Endothelial cell (in vitro differentiated cells): ENCODE measurements at regions not wholly inside any gene's neighbourhood (a gene's known extent, or its start where the extent isn't known, plus 50 kb on each side); places are given as distances from the start of the nearest gene placed in this dataset.
"Not testable (repeated sequence)": the region's sequence is repeated elsewhere in the genome, so short reads cannot be mapped to it uniquely, and the experiment has no call there.

ENCODE experiments used
- DNase-seq: peaks from one replicate; pipeline ENCODE4 v3.0.0; 2021; ENCODE audit warnings: low spot score
- H3K27ac Mint-ChIP-seq: one replicate; pipeline ENCODE4 v1.8.0; 2021; ENCODE audit warnings: mixed read lengths, inconsistent platforms; ENCODE audit not compliant: unreplicated experiment
- H3K27me3 Mint-ChIP-seq: one replicate; pipeline ENCODE4 v1.8.0; 2021; ENCODE audit warnings: mild to moderate bottlenecking, moderate library complexity, mixed read lengths, inconsistent platforms; ENCODE audit not compliant: unreplicated experiment
- H3K36me3 Mint-ChIP-seq: one replicate; pipeline ENCODE4 v1.8.0; 2021; ENCODE audit warnings: mild to moderate bottlenecking, low read depth, mixed read lengths, inconsistent platforms; ENCODE audit not compliant: unreplicated experiment
- H3K4me1 Mint-ChIP-seq: one replicate; pipeline ENCODE4 v1.8.0; 2021; ENCODE audit warnings: mild to moderate bottlenecking, mixed read lengths, inconsistent platforms; ENCODE audit not compliant: unreplicated experiment
- H3K4me3 Mint-ChIP-seq: one replicate; pipeline ENCODE4 v1.8.0; 2021; ENCODE audit warnings: mild to moderate bottlenecking, mixed read lengths, inconsistent platforms; ENCODE audit not compliant: unreplicated experiment
- H3K9me3 Mint-ChIP-seq: one replicate; pipeline ENCODE4 v1.8.0; 2021; ENCODE audit warnings: mixed read lengths, inconsistent platforms; ENCODE audit not compliant: unreplicated experiment
- TF ChIP-seq, protein P1 (sequence below): fragments of 200-600 bp; sonication (generic); IDR thresholded peaks from one replicate; pipeline ENCODE4 v1.5.0; 2021; ENCODE audit warnings: antibody characterized with exemption; ENCODE audit not compliant: unreplicated experiment

DNA sequence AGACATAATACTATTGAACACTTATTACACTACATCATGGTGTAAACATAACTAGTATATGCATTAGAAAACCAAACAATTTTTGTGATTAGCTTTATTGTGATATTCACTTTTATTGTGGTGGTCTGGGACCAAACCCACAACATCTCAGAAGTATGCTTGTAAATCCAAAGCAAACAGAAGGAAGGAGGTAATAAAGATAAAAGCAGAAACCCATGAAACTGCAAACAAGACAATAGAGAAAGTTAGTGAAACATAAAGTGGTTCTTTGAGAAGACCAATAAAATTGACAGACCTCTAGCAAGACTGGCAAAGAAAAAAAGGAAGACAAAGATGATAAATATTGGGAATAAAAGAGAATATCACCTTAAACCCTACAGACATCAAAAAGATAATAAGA, 268.3 kb downstream of the RPAP3 start:
- Mint-ChIP-seq H3K27ac (no peak overlapping the region), H3K4me1 (no peaks in the 10 kb centered on the region), H3K9me3 (no peaks in the 10 kb centered on the region), H3K27me3 (no peaks in the 10 kb centered on the region), H3K4me3 (no peak overlapping the region), H3K36me3 (no peaks in the 10 kb centered on the region)
- DNase-seq = no peak
- TF ChIP-seq, protein P1, sequence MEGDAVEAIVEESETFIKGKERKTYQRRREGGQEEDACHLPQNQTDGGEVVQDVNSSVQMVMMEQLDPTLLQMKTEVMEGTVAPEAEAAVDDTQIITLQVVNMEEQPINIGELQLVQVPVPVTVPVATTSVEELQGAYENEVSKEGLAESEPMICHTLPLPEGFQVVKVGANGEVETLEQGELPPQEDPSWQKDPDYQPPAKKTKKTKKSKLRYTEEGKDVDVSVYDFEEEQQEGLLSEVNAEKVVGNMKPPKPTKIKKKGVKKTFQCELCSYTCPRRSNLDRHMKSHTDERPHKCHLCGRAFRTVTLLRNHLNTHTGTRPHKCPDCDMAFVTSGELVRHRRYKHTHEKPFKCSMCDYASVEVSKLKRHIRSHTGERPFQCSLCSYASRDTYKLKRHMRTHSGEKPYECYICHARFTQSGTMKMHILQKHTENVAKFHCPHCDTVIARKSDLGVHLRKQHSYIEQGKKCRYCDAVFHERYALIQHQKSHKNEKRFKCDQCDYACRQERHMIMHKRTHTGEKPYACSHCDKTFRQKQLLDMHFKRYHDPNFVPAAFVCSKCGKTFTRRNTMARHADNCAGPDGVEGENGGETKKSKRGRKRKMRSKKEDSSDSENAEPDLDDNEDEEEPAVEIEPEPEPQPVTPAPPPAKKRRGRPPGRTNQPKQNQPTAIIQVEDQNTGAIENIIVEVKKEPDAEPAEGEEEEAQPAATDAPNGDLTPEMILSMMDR = no peak

DNA sequence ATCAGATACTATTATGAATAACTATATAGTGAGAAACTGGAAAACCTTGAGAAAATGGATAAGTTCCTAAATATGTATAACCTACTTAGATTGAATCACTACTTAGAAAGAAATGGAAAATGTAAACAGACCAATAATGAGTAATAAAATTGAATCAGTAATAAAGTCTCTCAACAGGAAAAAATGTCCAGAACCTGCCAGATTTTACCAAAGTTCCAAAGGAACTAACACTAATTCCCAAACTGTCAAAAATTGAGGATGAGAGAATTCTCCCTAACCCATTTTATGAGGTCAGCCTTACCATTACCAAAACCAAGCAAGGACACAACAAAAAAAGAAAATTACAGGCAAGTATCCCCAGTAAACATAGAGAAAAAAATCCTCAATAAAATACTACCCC, 272.0 kb downstream of the RPAP3 start:
- no peak for DNase-seq

DNA sequence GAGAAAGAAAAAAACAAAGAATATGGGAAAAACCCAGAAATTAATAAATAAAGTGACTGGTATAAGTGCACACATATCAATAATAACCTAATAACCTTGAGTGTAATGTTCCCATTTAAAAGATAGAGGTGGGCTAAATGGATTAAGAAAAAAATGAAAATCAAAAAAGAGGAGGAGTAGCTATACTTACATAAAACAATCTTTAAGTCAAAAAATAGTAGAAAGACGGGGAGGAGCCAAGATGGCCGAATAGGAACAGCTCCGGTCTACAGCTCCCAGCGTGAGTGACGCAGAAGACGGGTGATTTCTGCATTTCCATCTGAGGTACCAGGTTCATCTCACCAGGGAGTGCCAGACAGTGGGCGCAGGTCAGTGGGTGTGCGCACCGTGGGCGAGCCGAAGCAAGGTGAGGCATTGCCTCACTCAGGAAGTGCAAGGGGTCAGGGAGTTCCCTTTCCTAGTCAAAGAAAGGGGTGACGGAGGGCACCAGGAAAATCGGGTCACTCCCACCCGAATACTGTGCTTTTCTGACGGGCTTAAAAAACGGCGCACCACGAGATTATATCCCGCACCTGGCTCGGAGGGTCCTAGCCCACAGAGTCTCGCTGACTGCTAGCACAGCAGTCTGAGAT, 279.0 kb downstream of the RPAP3 start:
- not testable (repeated sequence) for H3K36me3 Mint-ChIP-seq, H3K9me3 Mint-ChIP-seq, DNase-seq, H3K27ac Mint-ChIP-seq, H3K27me3 Mint-ChIP-seq, H3K4me3 Mint-ChIP-seq, H3K4me1 Mint-ChIP-seq

More for the DNA sequence above, 272.0 kb downstream of the RPAP3 start:
- Mint-ChIP-seq H3K4me3 (no peak overlapping the region), H3K4me1 (no peaks in the 10 kb centered on the region), H3K36me3 (no peaks in the 10 kb centered on the region), H3K27me3 (no peaks in the 10 kb centered on the region), H3K27ac (no peak overlapping the region), H3K9me3 (no peaks in the 10 kb centered on the region)
- TF ChIP-seq, protein P1 = no peak

DNA sequence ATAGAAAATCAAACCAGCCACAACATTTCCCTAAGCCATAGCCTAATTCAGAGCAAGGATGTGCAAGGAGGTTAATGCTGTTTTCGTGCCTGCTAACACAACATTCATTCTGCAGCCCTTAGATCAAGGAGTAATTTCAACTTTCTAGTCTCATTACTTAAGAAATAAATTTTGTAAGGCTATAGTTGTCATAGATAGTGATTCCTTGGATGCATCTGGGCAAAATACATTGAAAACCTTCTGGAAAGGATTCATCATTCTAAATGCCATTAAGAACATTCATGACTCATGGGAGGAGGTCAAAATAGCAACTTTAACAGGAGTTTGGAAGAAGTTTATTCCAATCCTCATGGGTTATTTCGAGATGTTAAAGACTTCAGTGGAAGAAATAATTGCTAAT, 283.2 kb downstream of the RPAP3 start:
- Mint-ChIP-seq H3K27me3 (peaks cover 4% of the 10 kb centered on the region), H3K36me3 (peaks cover 5% of the 10 kb centered on the region), H3K4me1 (no peaks in the 10 kb centered on the region), H3K4me3 (no peak overlapping the region), H3K27ac (no peak overlapping the region), H3K9me3 (peaks cover 5% of the 10 kb centered on the region)
- no peak for DNase-seq
- TF ChIP-seq, protein P1 = no peak

DNA sequence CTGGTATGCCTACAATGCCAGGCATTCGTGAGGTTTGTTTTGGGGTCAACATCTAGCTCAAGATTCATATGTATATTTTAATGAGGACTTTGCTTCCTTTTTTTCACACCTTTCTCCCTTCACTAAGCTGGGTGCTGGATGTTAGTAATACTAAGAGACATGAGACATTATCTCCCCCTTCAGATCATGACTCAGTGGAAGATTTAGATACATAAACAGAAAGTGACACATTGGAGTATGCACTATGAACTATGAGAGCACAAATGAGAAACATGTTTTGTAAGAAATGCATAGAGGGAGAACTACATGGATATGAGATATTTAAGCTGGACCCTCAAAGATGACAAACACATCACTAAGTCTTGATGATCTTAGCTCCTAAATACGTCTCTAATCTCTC, 286.3 kb downstream of the RPAP3 start:
- Mint-ChIP-seq H3K4me1 (no peaks in the 10 kb centered on the region), H3K27ac (no peak overlapping the region), H3K27me3 (no peaks in the 10 kb centered on the region), H3K36me3 (no peaks in the 10 kb centered on the region), H3K9me3 (no peaks in the 10 kb centered on the region), H3K4me3 (no peak overlapping the region)
- TF ChIP-seq, protein P1 = no peak
- no peak for DNase-seq
